ENCODE measurements at regions not wholly inside any gene's neighbourhood (a gene's known extent, or its start where the extent isn't known, plus 50 kb on each side); places are given as distances from the start of the nearest gene placed in this dataset.

- CTCF ChIA-PET (ENCODE audit: partially characterized antibody): no interaction called here
- POLR2A ChIA-PET (ENCODE audit: partially characterized antibody): no interaction called here
Observed at GRCh38 chr10:121002586-121003205, 151.5 kb downstream of the WDR11 start.

GRCh38 chr10:121005948-121006587 is 154.9 kb downstream of the WDR11 start:
- Histone ChIP-seq H3K27ac (ENCODE audit: low read depth, low read length) (no peak overlapping the region), H3K4me1 (ENCODE audit: insufficient read depth, low read length) (no peaks in the 10 kb centered on the region), H3K4me3 (ENCODE audit: low read length in 2 of 2) (no peak overlapping the region), H3K36me3 (ENCODE audit: insufficient read depth, low read length) (no peaks in the 10 kb centered on the region), H3K27me3 (ENCODE audit: insufficient read depth, low read length) (no peaks in the 10 kb centered on the region), H3K9me3 (ENCODE audit: control insufficient read depth in 1 of 2, low read length in 2 of 2) (peaks cover 0 to 9% of the 10 kb centered on the region in 2 donors)
- no peaks in the 10 kb centered on the region for H3K4me1 Mint-ChIP-seq
- CTCF ChIA-PET (ENCODE audit: partially characterized antibody): no interaction called here
- no peaks in the 10 kb centered on the region for H3K27me3 Mint-ChIP-seq
- H3K36me3 Mint-ChIP-seq: no peaks in the 10 kb centered on the region
- H3K4me3 Mint-ChIP-seq: no peak overlapping the region
- no peak for DNase-seq
- no peak overlapping the region for H3K27ac Mint-ChIP-seq
- H3K9me3 Mint-ChIP-seq: peaks cover 0 to 45% (median 28%) of the 10 kb centered on the region in 8 donors
- POLR2A ChIA-PET (ENCODE audit: partially characterized antibody): no interaction called here
- intact Hi-C loops (cut with micrococcal nuclease): no loop called here

More at GRCh38 chr10:121002586-121003205, 151.5 kb downstream of the WDR11 start:
- Mint-ChIP-seq H3K9me3 (peaks cover 0 to 41% (median 27%) of the 10 kb centered on the region in 8 donors), H3K4me3 (no peak overlapping the region), H3K27me3 (peaks cover 0 to 3% of the 10 kb centered on the region in 2 donors), H3K36me3 (no peaks in the 10 kb centered on the region), H3K27ac (no peak overlapping the region), H3K4me1 (no peaks in the 10 kb centered on the region)
- peaks cover 0 to 9% of the 10 kb centered on the region in 2 donors for H3K9me3 ChIP-seq (ENCODE audit: control insufficient read depth in 1 of 2, low read length in 2 of 2)
- H3K27me3 ChIP-seq (ENCODE audit: insufficient read depth, low read length): no peaks in the 10 kb centered on the region
- intact Hi-C loops (cut with micrococcal nuclease): no loop called here
- no peak overlapping the region for H3K4me3 ChIP-seq (ENCODE audit: low read length in 2 of 2)
- no peaks in the 10 kb centered on the region for H3K36me3 ChIP-seq (ENCODE audit: insufficient read depth, low read length)
- no peak overlapping the region for H3K27ac ChIP-seq (ENCODE audit: low read depth, low read length)
- H3K4me1 ChIP-seq (ENCODE audit: insufficient read depth, low read length): no peaks in the 10 kb centered on the region
- DNase-seq: no peak

- Histone ChIP-seq H3K27me3 (ENCODE audit: insufficient read depth, low read length) (no peaks in the 10 kb centered on the region), H3K4me1 (ENCODE audit: insufficient read depth, low read length) (no peaks in the 10 kb centered on the region), H3K36me3 (ENCODE audit: insufficient read depth, low read length) (no peaks in the 10 kb centered on the region), H3K9me3 (ENCODE audit: control insufficient read depth in 1 of 2, low read length in 2 of 2) (peaks cover 0 to 9% of the 10 kb centered on the region in 2 donors), H3K27ac (ENCODE audit: low read depth, low read length) (no peak overlapping the region), H3K4me3 (ENCODE audit: low read length in 2 of 2) (no peak overlapping the region)
- peaks cover 0 to 50% (median 32%) of the 10 kb centered on the region in 8 donors for H3K9me3 Mint-ChIP-seq
- DNase-seq: no peak
- peaks cover 0 to 2% of the 10 kb centered on the region in 2 donors for H3K27me3 Mint-ChIP-seq
- intact Hi-C loops (cut with micrococcal nuclease): no loop called here
- CTCF ChIA-PET (ENCODE audit: partially characterized antibody): no interaction called here
- H3K36me3 Mint-ChIP-seq: peaks cover 0 to 1% of the 10 kb centered on the region in 2 donors
- H3K27ac Mint-ChIP-seq: no peak overlapping the region
- H3K4me1 Mint-ChIP-seq: no peaks in the 10 kb centered on the region
- H3K4me3 Mint-ChIP-seq: no peak overlapping the region
- POLR2A ChIA-PET (ENCODE audit: partially characterized antibody): no interaction called here
Observed at GRCh38 chr10:121007264-121007663, 156.1 kb downstream of the WDR11 start.

- H3K36me3 ChIP-seq (ENCODE audit: insufficient read depth, low read length): no peaks in the 10 kb centered on the region
- no peaks in the 10 kb centered on the region for H3K4me1 Mint-ChIP-seq
- H3K27me3 Mint-ChIP-seq: peaks cover 1 to 2% of the 10 kb centered on the region in 2 donors
- no peak overlapping the region for H3K4me3 ChIP-seq (ENCODE audit: low read length in 2 of 2)
- CTCF ChIA-PET (ENCODE audit: partially characterized antibody): no interaction called here
- no peak overlapping the region for H3K27ac ChIP-seq (ENCODE audit: low read depth, low read length)
- POLR2A ChIA-PET (ENCODE audit: partially characterized antibody): no interaction called here
- H3K27ac Mint-ChIP-seq: no peak overlapping the region
- H3K27me3 ChIP-seq (ENCODE audit: insufficient read depth, low read length): no peaks in the 10 kb centered on the region
- DNase-seq: no peak
- no peak overlapping the region for H3K4me3 Mint-ChIP-seq
- peaks cover 0 to 1% of the 10 kb centered on the region in 2 donors for H3K36me3 Mint-ChIP-seq
- H3K4me1 ChIP-seq (ENCODE audit: insufficient read depth, low read length): no peaks in the 10 kb centered on the region
- peaks cover 0 to 24% (median 14%) of the 10 kb centered on the region in 8 donors for H3K9me3 Mint-ChIP-seq
- intact Hi-C loops (cut with micrococcal nuclease): no loop called here
- no peaks in the 10 kb centered on the region for H3K9me3 ChIP-seq (ENCODE audit: control insufficient read depth in 1 of 2, low read length in 2 of 2)
Observed at GRCh38 chr10:121015916-121016315, 164.8 kb downstream of the WDR11 start.

GRCh38 chr10:121024905-121025584 is 173.9 kb downstream of the WDR11 start:
- no peak for DNase-seq
- Mint-ChIP-seq H3K4me1 (no peaks in the 10 kb centered on the region), H3K36me3 (no peaks in the 10 kb centered on the region), H3K27me3 (peaks cover 1 to 3% of the 10 kb centered on the region in 2 donors), H3K4me3 (no peak overlapping the region), H3K9me3 (peaks cover 0 to 4% (median under 1%) of the 10 kb centered on the region in 8 donors), H3K27ac (no peak overlapping the region)
- H3K27me3 ChIP-seq (ENCODE audit: insufficient read depth, low read length): no peaks in the 10 kb centered on the region
- no peaks in the 10 kb centered on the region for H3K9me3 ChIP-seq (ENCODE audit: control insufficient read depth in 1 of 2, low read length in 2 of 2)
- CTCF ChIA-PET (ENCODE audit: partially characterized antibody): no interaction called here
- intact Hi-C loops (cut with micrococcal nuclease): no loop called here
- H3K27ac ChIP-seq (ENCODE audit: low read depth, low read length): no peak overlapping the region
- no peaks in the 10 kb centered on the region for H3K4me1 ChIP-seq (ENCODE audit: insufficient read depth, low read length)
- POLR2A ChIA-PET (ENCODE audit: partially characterized antibody): no interaction called here
- no peak overlapping the region for H3K4me3 ChIP-seq (ENCODE audit: low read length in 2 of 2)
- H3K36me3 ChIP-seq (ENCODE audit: insufficient read depth, low read length): no peaks in the 10 kb centered on the region

GRCh38 chr10:121025731-121026130 is 174.6 kb downstream of the WDR11 start:
- no peaks in the 10 kb centered on the region for H3K36me3 Mint-ChIP-seq

GRCh38 chr10:121027371-121027770 is 176.2 kb downstream of the WDR11 start:
- no peaks in the 10 kb centered on the region for H3K27me3 ChIP-seq (ENCODE audit: insufficient read depth, low read length)

More at GRCh38 chr10:121025731-121026130, 174.6 kb downstream of the WDR11 start:
- DNase-seq: no peak
- ChIA-PET POLR2A (ENCODE audit: partially characterized antibody) (no interaction called here), CTCF (ENCODE audit: partially characterized antibody) (no interaction called here)
- Histone ChIP-seq H3K4me1 (ENCODE audit: insufficient read depth, low read length) (no peaks in the 10 kb centered on the region), H3K4me3 (ENCODE audit: low read length in 2 of 2) (no peak overlapping the region), H3K27ac (ENCODE audit: low read depth, low read length) (no peak overlapping the region), H3K27me3 (ENCODE audit: insufficient read depth, low read length) (no peaks in the 10 kb centered on the region), H3K36me3 (ENCODE audit: insufficient read depth, low read length) (no peaks in the 10 kb centered on the region), H3K9me3 (ENCODE audit: control insufficient read depth in 1 of 2, low read length in 2 of 2) (no peaks in the 10 kb centered on the region)
- Mint-ChIP-seq H3K4me1 (no peaks in the 10 kb centered on the region), H3K9me3 (peaks cover 0 to 4% (median 0%) of the 10 kb centered on the region in 8 donors), H3K27me3 (peaks cover 1 to 3% of the 10 kb centered on the region in 2 donors), H3K27ac (no peak overlapping the region), H3K4me3 (no peak overlapping the region)
- intact Hi-C loops (cut with micrococcal nuclease): no loop called here

More at GRCh38 chr10:121027371-121027770, 176.2 kb downstream of the WDR11 start:
- Histone ChIP-seq H3K4me3 (ENCODE audit: low read length in 2 of 2) (no peak overlapping the region), H3K36me3 (ENCODE audit: insufficient read depth, low read length) (no peaks in the 10 kb centered on the region), H3K4me1 (ENCODE audit: insufficient read depth, low read length) (no peaks in the 10 kb centered on the region), H3K27ac (ENCODE audit: low read depth, low read length) (no peak overlapping the region), H3K9me3 (ENCODE audit: control insufficient read depth in 1 of 2, low read length in 2 of 2) (no peaks in the 10 kb centered on the region)
- POLR2A ChIA-PET (ENCODE audit: partially characterized antibody): no interaction called here
- no peak overlapping the region for H3K4me3 Mint-ChIP-seq
- H3K27me3 Mint-ChIP-seq: peaks cover 1 to 3% of the 10 kb centered on the region in 2 donors
- no peak for DNase-seq
- peaks cover 0 to 4% (median under 1%) of the 10 kb centered on the region in 8 donors for H3K9me3 Mint-ChIP-seq
- no peak overlapping the region for H3K27ac Mint-ChIP-seq
- CTCF ChIA-PET (ENCODE audit: partially characterized antibody): no interaction called here
- H3K4me1 Mint-ChIP-seq: no peaks in the 10 kb centered on the region
- H3K36me3 Mint-ChIP-seq: no peaks in the 10 kb centered on the region
- intact Hi-C loops (cut with micrococcal nuclease): no loop called here

Data from CD4-positive, alpha-beta memory T cell (primary cell).